NCI-H2196 (cell line): ENCODE measurements at regions not wholly inside any gene's neighbourhood (a gene's known extent, or its start where the extent isn't known, plus 50 kb on each side); places are given as distances from the start of the nearest gene placed in this dataset.

Experiments
- DNase-seq: peaks from one replicate; lab custom pipeline; 2025; ENCODE audit not compliant: unreplicated experiment; lab: John Stamatoyannopoulos, UW

GRCh38 chr20:53838311-53838868 is 232.0 kb downstream of the BCAS1 start:
- DNase-seq, result no peak

DNA sequence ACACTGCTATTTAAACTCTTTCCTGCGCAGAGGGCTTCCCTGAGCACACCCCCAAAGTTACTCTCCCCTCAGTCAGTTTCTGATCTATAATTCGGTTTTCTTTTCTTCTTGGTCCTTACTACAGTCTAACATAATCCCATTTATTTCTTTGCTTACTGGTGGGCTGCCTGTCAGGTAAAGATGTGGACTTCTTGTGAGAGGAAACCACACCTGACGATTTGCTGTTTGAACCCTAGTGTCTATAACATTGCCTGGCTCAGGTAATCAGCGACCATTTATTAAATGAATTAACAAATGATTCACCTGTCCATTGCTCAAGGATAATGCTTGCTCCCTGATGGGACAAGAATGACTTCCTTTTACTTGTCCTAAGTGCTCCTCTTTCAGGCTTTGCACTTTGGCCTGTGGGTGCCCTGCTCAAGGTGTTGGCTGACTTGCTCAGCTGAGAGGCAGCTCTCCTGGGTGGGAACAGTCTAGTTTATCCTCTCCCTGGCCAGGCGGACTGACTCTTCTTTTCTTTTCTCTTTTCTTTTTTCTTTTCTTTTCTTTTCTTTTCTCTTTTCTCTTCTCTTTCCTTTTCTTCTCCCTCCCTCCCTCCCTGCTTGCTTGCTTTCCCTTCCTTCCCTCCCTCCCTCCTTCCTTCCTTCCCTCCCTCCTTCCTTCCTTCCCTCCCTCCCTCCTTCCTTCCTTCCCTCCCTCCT is 233.1 kb downstream of the BCAS1 start:
- no peak for DNase-seq

GRCh38 chr20:53834749-53835148 is 235.6 kb downstream of the BCAS1 start:
- DNase-seq, result no peak

GRCh38 chr20:53834062-53834442 is 236.3 kb downstream of the BCAS1 start:
- no peak for DNase-seq

- no peak for DNase-seq
These were observed 236.9 kb downstream of the BCAS1 start for GRCh38 chr20:53833333-53834061.

DNA sequence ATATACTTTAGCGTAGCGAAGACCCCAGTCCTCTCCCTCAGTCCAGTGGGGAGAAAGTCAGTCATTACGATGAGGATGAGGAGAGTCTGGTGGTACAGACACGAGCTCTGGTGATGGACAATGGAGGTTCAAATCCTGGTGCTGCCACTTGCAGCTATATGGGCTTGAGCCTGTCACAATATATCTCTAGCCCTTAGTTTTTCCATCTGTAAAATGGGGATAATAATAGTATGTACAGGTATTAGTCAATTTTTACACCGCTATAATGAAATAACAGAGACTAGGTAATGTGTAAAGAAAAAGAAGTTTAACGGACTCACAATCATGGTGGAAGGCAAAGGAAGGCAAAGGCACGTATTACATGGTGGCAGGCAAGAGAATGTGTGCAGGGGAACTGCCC is 237.9 kb downstream of the BCAS1 start:
- DNase-seq, result no peak

GRCh38 chr20:53831812-53832211 is 238.2 kb upstream of the ZNF217 start:
- no peak for DNase-seq

- DNase-seq, result no peak
These were observed 237.6 kb upstream of the ZNF217 start for GRCh38 chr20:53831228-53831627.

DNA sequence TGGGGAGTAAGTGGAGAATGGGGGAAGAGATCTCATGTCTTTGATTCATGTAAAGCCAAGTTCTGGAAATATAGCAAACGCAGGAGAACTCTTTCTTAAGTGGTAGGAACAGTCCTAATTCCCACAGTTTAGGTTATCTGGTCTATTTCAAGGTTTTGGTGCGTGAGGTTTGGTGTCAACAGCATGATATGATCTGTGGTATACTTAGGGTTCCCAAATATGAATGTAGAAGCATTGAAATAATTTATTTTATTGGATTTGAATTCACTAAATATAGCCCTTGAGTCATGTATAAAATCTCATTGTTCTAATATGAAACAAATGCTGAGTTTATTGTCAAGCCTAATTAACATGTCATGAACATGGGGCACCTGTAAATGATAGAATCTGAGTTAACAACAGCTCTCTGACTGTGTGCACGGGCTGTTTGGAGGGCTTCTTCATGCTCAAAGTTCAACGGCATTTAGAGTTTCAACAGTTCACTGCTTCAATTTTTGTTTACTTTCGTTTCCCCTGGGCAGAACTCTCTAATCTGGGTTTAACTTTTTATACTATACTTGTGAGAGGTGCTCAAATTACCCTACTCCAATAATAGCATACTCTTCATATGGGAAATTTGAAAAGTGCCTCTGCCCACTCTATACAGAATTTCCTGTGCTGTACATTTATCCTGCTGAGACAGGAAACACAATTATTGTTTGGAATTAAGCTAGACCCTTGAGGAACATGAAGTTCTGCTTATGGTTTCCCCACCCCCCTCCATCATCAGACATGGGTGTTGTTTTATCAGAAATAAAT is 236.3 kb upstream of the ZNF217 start:
- no peak for DNase-seq

DNA sequence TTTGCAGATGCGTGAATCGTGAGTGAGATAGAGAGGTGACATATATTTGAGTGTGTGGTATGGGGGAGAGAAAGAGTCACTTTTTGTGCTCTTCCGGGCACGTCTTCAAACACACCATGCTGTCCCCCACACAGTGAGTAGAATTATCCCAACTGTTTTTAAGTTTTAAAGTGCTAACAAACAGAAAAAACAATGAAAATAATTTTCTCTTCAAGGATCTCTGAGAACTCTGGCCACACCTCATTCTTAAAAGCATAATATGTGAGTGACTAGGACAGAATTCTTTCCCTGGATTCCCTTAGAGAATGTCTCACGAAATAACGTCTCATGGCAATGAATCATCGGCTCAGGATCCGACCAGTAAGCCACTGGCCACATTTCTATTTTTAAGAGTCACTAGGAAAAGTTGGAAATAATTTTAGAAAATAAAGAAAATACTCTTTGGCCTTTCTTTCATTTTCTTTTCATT is 235.7 kb upstream of the ZNF217 start:
- no peak for DNase-seq

- peak; percentile 39 for DNase-seq
These were observed 235.1 kb upstream of the ZNF217 start for GRCh38 chr20:53828682-53829254.

- peak; percentile 31 for DNase-seq
These were observed 234.5 kb upstream of the ZNF217 start for GRCh38 chr20:53828088-53828681.

GRCh38 chr20:53827292-53828087 is 233.9 kb upstream of the ZNF217 start:
- DNase-seq, result no peak

DNA sequence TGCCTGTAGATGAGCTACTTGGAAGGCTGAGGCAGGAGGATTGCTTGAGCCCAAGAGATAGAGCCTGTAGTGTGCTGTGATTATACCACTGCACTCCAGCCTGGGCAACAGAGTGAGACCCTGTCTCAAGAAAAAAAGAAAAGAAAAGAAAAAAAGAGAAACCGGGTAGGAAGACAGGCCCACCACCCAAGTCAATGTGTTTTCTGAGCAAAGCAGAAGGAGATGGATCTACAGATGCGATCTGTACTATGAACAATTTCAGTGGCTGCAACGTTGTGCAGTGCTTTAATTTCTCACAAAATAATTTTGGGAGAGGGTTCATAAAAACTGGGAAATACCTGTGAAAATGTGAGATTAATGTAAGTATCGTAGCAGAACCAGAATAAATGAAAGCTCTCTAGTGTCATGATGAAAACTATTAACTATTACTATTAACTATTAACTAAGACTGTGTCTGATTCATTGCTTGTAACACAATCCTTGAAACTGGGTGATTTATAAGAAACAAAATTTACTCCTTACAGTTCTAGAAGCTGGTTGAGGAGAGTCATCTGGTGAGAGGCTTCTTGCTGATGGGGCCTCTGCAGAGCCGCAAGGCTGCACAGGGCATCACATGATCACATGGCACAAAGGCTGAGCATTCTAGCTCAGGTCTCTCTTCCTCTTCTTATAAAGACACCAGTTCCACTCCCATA is 233.1 kb upstream of the ZNF217 start:
- DNase-seq, result no peak

DNA sequence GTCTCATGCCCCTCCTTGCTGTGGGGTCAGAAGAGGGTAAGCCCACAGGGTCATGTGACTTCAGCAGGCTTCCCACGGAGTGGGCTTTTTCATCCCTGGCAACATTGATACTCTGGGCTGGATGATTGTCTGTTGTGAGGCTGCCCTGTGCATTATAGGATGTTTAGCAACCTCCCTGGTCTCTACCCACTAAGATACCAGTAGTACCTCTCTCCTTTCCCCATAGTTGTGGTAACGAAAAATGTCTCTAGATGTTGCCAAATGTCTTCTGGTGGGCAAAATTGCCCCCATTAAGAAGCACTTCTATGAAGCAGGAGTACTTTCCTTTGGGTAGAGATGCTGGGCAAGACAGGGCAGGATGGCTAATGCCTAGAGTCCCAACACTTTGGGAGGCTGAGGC is 232.5 kb upstream of the ZNF217 start:
- DNase-seq, result no peak

DNA sequence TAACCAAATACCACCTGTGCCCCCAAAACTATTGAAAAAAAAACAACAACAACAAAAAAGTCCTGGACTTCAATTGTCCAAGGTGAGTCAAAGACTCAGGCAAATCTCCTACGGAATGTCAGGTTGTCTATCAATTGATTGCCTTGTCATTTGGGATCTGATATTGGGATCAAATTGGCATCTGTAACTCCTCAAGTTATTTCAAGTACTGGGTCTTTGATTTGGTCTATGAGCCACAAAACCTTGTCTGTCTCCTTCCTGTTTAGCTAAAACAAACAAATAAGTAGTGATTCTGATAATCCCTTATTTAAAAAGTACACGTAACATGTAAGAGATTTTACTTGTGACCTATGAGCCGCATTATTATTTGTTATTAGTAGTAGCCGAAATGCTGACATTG is 231.6 kb upstream of the ZNF217 start:
- no peak for DNase-seq

- DNase-seq, result no peak
These were observed 231.1 kb upstream of the ZNF217 start for GRCh38 chr20:53824779-53825178.

DNA sequence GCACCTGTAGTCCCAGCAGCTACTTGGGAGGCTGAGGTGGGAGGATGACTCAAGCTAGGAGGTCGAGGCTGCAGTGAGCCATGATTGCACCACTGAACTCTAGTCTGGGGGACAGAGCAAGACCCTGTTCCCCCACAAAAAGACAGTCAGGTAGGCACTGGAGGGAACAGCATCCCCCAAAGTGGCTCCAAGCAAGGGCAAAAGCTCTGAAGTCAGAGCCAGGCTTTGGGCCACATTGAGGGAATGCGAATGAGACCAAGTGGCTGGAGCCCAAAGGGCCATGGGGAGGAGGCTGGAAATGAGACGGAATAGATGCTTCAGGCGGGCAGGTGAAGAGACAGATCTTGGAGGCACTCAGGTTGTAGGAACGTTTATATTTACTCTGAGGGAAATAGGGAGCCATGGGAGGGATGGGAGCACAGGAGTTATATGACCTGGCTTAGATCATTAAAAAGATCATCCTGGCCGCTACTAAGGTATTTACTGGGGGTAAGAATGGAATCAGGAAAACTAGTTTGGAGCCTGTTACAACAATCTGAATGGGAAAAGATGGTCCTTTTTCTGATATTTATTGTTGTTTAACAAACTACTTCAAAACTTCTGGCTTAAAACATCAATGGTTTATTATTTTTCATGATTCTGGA is 229.6 kb upstream of the ZNF217 start:
- no peak for DNase-seq

DNA sequence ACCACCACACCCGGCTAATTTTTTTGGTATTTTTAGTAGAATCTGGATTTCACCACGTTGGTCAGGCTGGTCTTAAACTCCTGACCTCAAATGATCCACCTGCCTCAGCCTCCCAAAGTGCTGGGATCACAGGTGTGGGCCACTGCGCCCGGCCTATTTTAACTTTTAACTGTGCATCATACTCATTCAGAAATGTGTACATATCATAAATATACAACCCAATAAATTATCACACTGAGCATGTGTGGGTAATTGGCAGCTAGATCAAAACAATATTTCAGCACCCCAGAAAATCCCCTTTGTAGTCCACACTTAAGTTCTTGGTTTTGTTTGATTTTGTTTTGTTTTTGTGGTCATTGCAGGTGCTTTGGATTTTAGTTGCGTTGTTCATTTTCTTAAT is 228.9 kb upstream of the ZNF217 start:
- no peak for DNase-seq
